Neuronal stem cell (in vitro differentiated cells): ENCODE measurements at regions not wholly inside any gene's neighbourhood (a gene's known extent, or its start where the extent isn't known, plus 50 kb on each side); places are given as distances from the start of the nearest gene placed in this dataset.
A peak's percentile ranks its signal among the peaks of the same experiment; 100 is the strongest.
"Not testable (repeated sequence)": the region's sequence is repeated elsewhere in the genome, so short reads cannot be mapped to it uniquely, and the experiment has no call there.

ENCODE experiments used
- DNase-seq: peaks from one replicate; pipeline ENCODE4 v3.0.0-alpha.2; 2013; ENCODE audit warnings: low spot score
- H2AFZ ChIP-seq: one replicate; pipeline ENCODE4 v1.6.1; 2013; ENCODE audit warnings: mild to moderate bottlenecking, low read length, inconsistent platforms
- H2AK5ac ChIP-seq: 2 replicates; pipeline ENCODE4 v1.6.1; 2013; ENCODE audit warnings: low read depth, mild to moderate bottlenecking, inconsistent platforms, low read length, moderate library complexity, mixed read lengths
- H2BK120ac ChIP-seq: 2 replicates; pipeline ENCODE4 v1.6.1; 2013; ENCODE audit warnings: low read depth, mild to moderate bottlenecking, inconsistent platforms, low read length, moderate library complexity, mixed read lengths
- H2BK12ac ChIP-seq: one replicate; pipeline ENCODE4 v1.6.1; 2013; ENCODE audit warnings: low read length, inconsistent platforms
- H2BK15ac ChIP-seq: 2 replicates; pipeline ENCODE4 v1.6.1; 2013; ENCODE audit warnings: mild to moderate bottlenecking, low read length, inconsistent platforms, mixed read lengths
- H2BK5ac ChIP-seq: one replicate; pipeline ENCODE4 v1.6.1; 2013; ENCODE audit warnings: inconsistent platforms, mild to moderate bottlenecking, low read length, moderate library complexity
- H3K14ac ChIP-seq: one replicate; pipeline ENCODE4 v1.6.1; 2013; ENCODE audit warnings: low read length, inconsistent platforms
- H3K18ac ChIP-seq: 2 replicates; pipeline ENCODE4 v1.6.1; 2013; ENCODE audit warnings: low read length, inconsistent platforms
- H3K23ac ChIP-seq: 2 replicates; pipeline ENCODE4 v1.6.1; 2013; ENCODE audit warnings: low read depth, mild to moderate bottlenecking, mixed read lengths, low read length, inconsistent platforms; ENCODE audit not compliant: poor library complexity
- H3K27ac ChIP-seq: replicated peaks from 3 replicates; pipeline ENCODE4 v1.5.1; 2013; ENCODE audit warnings: low read length, inconsistent platforms
- H3K27me3 ChIP-seq, 3 experiments: 2 replicates each; pipeline ENCODE4 v1.6.1; 2013; ENCODE audit warnings: low read length in 3 of 3, mild to moderate bottlenecking in 2 of 3, inconsistent platforms in 1 of 3, low read depth in 1 of 3, mixed read lengths in 1 of 3, moderate library complexity in 1 of 3; ENCODE audit not compliant: control insufficient read depth in 3 of 3, insufficient read depth in 3 of 3
- H3K36me3 ChIP-seq, 2 donors: replicated peaks in 1 of 2; 2 replicates each; pipeline ENCODE4 v1.6.1; 2013; ENCODE audit warnings: low read length in 2 of 2; ENCODE audit not compliant: control insufficient read depth in 2 of 2, insufficient read depth in 2 of 2
- H3K4ac ChIP-seq: 2 replicates; pipeline ENCODE4 v1.6.1; 2013; ENCODE audit warnings: inconsistent platforms, mild to moderate bottlenecking, low read length, moderate library complexity
- H3K4me1 ChIP-seq, 2 donors: 1 replicate in 1 of 2; 2 replicates in 1 of 2; pipeline ENCODE4 v1.6.1; 2013; ENCODE audit warnings: low read length in 2 of 2, low read depth in 1 of 2; ENCODE audit not compliant: control insufficient read depth in 2 of 2, insufficient read depth in 1 of 2
- H3K4me2 ChIP-seq: one replicate; pipeline ENCODE4 v1.6.1; 2013; ENCODE audit warnings: mild to moderate bottlenecking, low read length, inconsistent platforms; ENCODE audit not compliant: insufficient read depth, poor library complexity, severe bottlenecking
- H3K4me3 ChIP-seq, 2 donors: 2 replicates each; pipeline ENCODE4 v1.5.1; 2013; ENCODE audit warnings: low read length in 2 of 2, mild to moderate bottlenecking in 2 of 2, inconsistent platforms in 1 of 2, moderate library complexity in 1 of 2
- H3K79me1 ChIP-seq: one replicate; pipeline ENCODE4 v1.6.1; 2013; ENCODE audit warnings: low read depth, mild to moderate bottlenecking, inconsistent platforms, low read length, moderate library complexity
- H3K9ac ChIP-seq: one replicate; pipeline ENCODE4 v1.6.1; 2013; ENCODE audit warnings: mild to moderate bottlenecking, low read depth, low read length, inconsistent platforms; ENCODE audit not compliant: poor library complexity
- H3K9me3 ChIP-seq, 2 donors: replicated peaks in 1 of 2; 2 replicates each; pipeline versions ENCODE3 to v1.6.1; 2013; ENCODE audit warnings: low read length in 2 of 2, mild to moderate bottlenecking in 2 of 2, inconsistent platforms in 1 of 2, low read depth in 1 of 2, mixed read lengths in 1 of 2, moderate library complexity in 1 of 2; ENCODE audit not compliant: control insufficient read depth in 2 of 2, insufficient read depth in 1 of 2
- H4K8ac ChIP-seq: one replicate; pipeline ENCODE4 v1.6.1; 2013; ENCODE audit warnings: low read depth, mild to moderate bottlenecking, inconsistent platforms, low read length, moderate library complexity
- H4K91ac ChIP-seq: one replicate; pipeline ENCODE4 v1.6.1; 2013; ENCODE audit warnings: low read length, low read depth, mild to moderate bottlenecking, inconsistent platforms; ENCODE audit not compliant: poor library complexity
- WGBS, 2 donors: extraction: QIAGEN DNeasy Blood & Tissue Kit; methylation state at CpG; one replicate each; pipeline ENCODE4 v1.1.7; 2013; ENCODE audit warnings: missing lambda C conversion rate in 2 of 2, mixed read lengths in 1 of 2; ENCODE audit not compliant: insufficient read length in 2 of 2, insufficient replicate concordance in 1 of 2; ENCODE audit errors: extremely low coverage in 2 of 2; 5-methylcytosine and 5-hydroxymethylcytosine counted together

DNA sequence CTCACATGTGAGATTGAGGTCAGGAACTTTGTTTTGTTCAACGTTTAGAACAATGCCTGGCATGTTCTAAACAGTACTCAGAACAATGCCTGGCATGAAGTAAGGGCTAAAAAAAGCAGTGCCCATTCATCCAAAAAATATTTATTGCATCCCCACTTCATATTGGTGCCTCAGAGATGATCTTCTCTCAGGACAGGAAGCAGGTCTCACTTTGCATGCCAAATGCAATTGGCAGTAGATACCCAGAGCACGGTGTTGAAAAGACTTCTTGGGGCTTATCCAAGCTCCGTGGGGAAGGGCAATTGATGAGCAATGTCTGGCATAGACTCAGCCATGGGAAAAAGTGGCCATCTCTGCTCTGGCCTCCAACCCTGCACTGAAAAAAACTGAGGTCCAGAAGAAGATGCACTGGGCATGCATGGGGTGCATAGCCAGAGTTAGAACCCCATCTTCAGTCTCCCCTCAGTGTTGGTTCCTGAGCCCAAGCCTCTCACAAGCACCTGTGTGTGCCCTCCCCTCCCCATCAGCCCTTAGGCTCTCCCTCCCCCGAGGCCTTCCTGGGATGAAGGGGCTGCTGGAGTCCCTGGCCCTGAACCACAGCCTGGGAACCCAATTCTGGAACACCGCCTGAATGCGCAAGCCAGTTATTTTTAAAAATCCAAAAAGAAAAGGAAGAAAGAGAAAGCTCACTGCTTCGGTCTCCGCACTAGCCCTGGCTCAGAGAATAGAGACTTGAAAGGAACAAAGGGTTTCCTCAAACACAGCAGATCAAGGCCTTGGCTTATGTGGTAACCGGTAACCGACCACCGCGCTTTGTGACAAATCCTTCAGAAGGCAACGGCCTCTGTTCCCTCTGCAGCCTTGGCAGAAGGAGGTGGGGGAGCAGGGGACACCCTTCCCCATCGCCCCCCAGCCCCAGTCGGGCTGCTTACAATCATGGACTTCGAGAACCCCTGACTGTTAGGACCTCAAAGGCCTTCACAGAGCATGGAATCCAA is 78.5 kb upstream of the SIRPA start:
- no peak overlapping the region for H4K8ac ChIP-seq
- no peak overlapping the region for H2BK120ac ChIP-seq
- no CpG with 5 or more reads among the region's 16 CpGs for WGBS, 2 donors
- no peak overlapping the region for H3K27ac ChIP-seq
- no peak overlapping the region for H3K4me2 ChIP-seq
- no peaks in the 10 kb centered on the region for H3K79me1 ChIP-seq
- peak overlapping the region; percentile 76 for H2AK5ac ChIP-seq
- H3K36me3 ChIP-seq: no peaks in the 10 kb centered on the region
- peak overlapping the region; percentile 70 for H2BK15ac ChIP-seq
- no peak overlapping the region for H3K4ac ChIP-seq
- no peak overlapping the region for H3K23ac ChIP-seq
- peak overlapping the region; percentile 43 for H2AFZ ChIP-seq
- H3K9me3 ChIP-seq: peaks cover 0 to under 1% of the 10 kb centered on the region in 2 donors
- peak overlapping the region; percentile 48 for H4K91ac ChIP-seq
- H2BK5ac ChIP-seq: no peak overlapping the region
- no peak overlapping the region for H3K4me3 ChIP-seq
- H3K18ac ChIP-seq: peak overlapping the region; percentile 76
- H2BK12ac ChIP-seq: peak overlapping the region; percentile 87
- H3K9ac ChIP-seq: no peak overlapping the region
- no peak overlapping the region for H3K14ac ChIP-seq
- H3K4me1 ChIP-seq: peaks cover 8 to 26% of the 10 kb centered on the region in 2 donors
- H3K27me3 ChIP-seq: peaks cover 0 to 7% (median 0%) of the 10 kb centered on the region in 3 experiments
- DNase-seq: no peak

- H2AFZ ChIP-seq: no peak overlapping the region
- no peak for DNase-seq
- no peak overlapping the region for H3K4me2 ChIP-seq
- H3K14ac ChIP-seq: no peak overlapping the region
- H2BK5ac ChIP-seq: no peak overlapping the region
- H3K4me3 ChIP-seq: no peak overlapping the region
- H3K9me3 ChIP-seq: no peaks in the 10 kb centered on the region
- H3K9ac ChIP-seq: no peak overlapping the region
- no peak overlapping the region for H2AK5ac ChIP-seq
- no peak overlapping the region for H2BK12ac ChIP-seq
- no peak overlapping the region for H3K18ac ChIP-seq
- H3K79me1 ChIP-seq: no peaks in the 10 kb centered on the region
- no peak overlapping the region for H2BK15ac ChIP-seq
- H3K4me1 ChIP-seq: peaks cover 15 to 35% of the 10 kb centered on the region in 2 donors
- H4K91ac ChIP-seq: no peak overlapping the region
- no peak overlapping the region for H2BK120ac ChIP-seq
- H3K36me3 ChIP-seq: no peaks in the 10 kb centered on the region
- H3K27me3 ChIP-seq: peaks cover 0 to 7% (median 0%) of the 10 kb centered on the region in 3 experiments
- H3K23ac ChIP-seq: no peak overlapping the region
- no peak overlapping the region for H3K27ac ChIP-seq
- H4K8ac ChIP-seq: no peak overlapping the region
- WGBS, 2 donors: no CpG with 5 or more reads among the region's 3 CpGs
- H3K4ac ChIP-seq: no peak overlapping the region
Measured at GRCh38 chr20:1815502-1816085, 79.6 kb upstream of the SIRPA start.

GRCh38 chr20:1814861-1815260 is 80.3 kb upstream of the SIRPA start:
- not testable (repeated sequence) for H3K4ac ChIP-seq, H3K4me2 ChIP-seq, DNase-seq, H3K14ac ChIP-seq, H4K8ac ChIP-seq, H3K79me1 ChIP-seq, H3K23ac ChIP-seq, H2BK15ac ChIP-seq, H2BK5ac ChIP-seq, H2AK5ac ChIP-seq, H2BK12ac ChIP-seq, H3K4me3 ChIP-seq, H3K9ac ChIP-seq, H3K18ac ChIP-seq, H2BK120ac ChIP-seq, H4K91ac ChIP-seq, H2AFZ ChIP-seq, H3K36me3 ChIP-seq, H3K27me3 ChIP-seq, H3K9me3 ChIP-seq, H3K27ac ChIP-seq
- peaks cover 15 to 37% of the 10 kb centered on the region in 2 donors for H3K4me1 ChIP-seq
- no CpG with 5 or more reads among the region's 1 CpG for WGBS, 2 donors
